Trophoblast cell (in vitro differentiated cells and primary cell): ENCODE measurements at regions not wholly inside any gene's neighbourhood (a gene's known extent, or its start where the extent isn't known, plus 50 kb on each side); places are given as distances from the start of the nearest gene placed in this dataset.

ENCODE experiments used
- DNase-seq, 2 donors: peaks; one replicate each; pipeline ENCODE4 v3.0.0-alpha.2; 2016
- H2AFZ ChIP-seq: 2 replicates; pipeline ENCODE4 v1.6.1; 2013; ENCODE audit warnings: low read length, moderate library complexity, mild to moderate bottlenecking; ENCODE audit not compliant: insufficient read depth, poor library complexity
- H2AK5ac ChIP-seq: 2 replicates; pipeline ENCODE4 v1.6.1; 2013; ENCODE audit warnings: mild to moderate bottlenecking, low read length
- H2BK120ac ChIP-seq: 2 replicates; pipeline ENCODE4 v1.6.1; 2013; ENCODE audit warnings: low read length, mild to moderate bottlenecking, moderate library complexity; ENCODE audit not compliant: insufficient read depth, poor library complexity
- H2BK12ac ChIP-seq: 2 replicates; pipeline ENCODE4 v1.6.1; 2013; ENCODE audit warnings: mild to moderate bottlenecking, low read length, moderate library complexity
- H2BK5ac ChIP-seq: 2 replicates; pipeline ENCODE4 v1.6.1; 2013; ENCODE audit warnings: low read length, low read depth, moderate library complexity, mild to moderate bottlenecking; ENCODE audit not compliant: poor library complexity
- H3K14ac ChIP-seq: 2 replicates; pipeline ENCODE4 v1.6.1; 2013; ENCODE audit warnings: mild to moderate bottlenecking, low read length
- H3K18ac ChIP-seq: 2 replicates; pipeline ENCODE4 v1.6.1; 2013; ENCODE audit warnings: mild to moderate bottlenecking, low read length
- H3K23ac ChIP-seq: 2 replicates; pipeline ENCODE4 v1.6.1; 2013; ENCODE audit warnings: low read length
- H3K27ac ChIP-seq: 2 replicates; pipeline ENCODE4 v1.5.1; 2013; ENCODE audit warnings: low read depth, mild to moderate bottlenecking, inconsistent platforms, low read length, moderate library complexity
- H3K27me3 ChIP-seq: 2 replicates; pipeline ENCODE4 v1.6.1; 2013; ENCODE audit warnings: inconsistent platforms, mild to moderate bottlenecking, low read length, moderate library complexity; ENCODE audit not compliant: insufficient read depth
- H3K36me3 ChIP-seq, 2 experiments: 1 replicate in 1 of 2; 2 replicates in 1 of 2; pipeline ENCODE4 v1.6.1; 2013; ENCODE audit warnings: low read length in 2 of 2, mild to moderate bottlenecking in 2 of 2, moderate library complexity in 1 of 2; ENCODE audit not compliant: insufficient read depth in 2 of 2, control insufficient read depth in 1 of 2
- H3K4ac ChIP-seq: 2 replicates; pipeline ENCODE4 v1.6.1; 2013; ENCODE audit warnings: low read depth, mild to moderate bottlenecking, low read length, moderate library complexity
- H3K4me1 ChIP-seq, 2 experiments: 1 replicate in 1 of 2; 2 replicates in 1 of 2; pipeline ENCODE4 v1.6.1; 2013; ENCODE audit warnings: low read length in 2 of 2, mild to moderate bottlenecking in 2 of 2, moderate library complexity in 1 of 2; ENCODE audit not compliant: insufficient read depth in 2 of 2, control insufficient read depth in 1 of 2
- H3K4me2 ChIP-seq: 2 replicates; pipeline ENCODE4 v1.6.1; 2013; ENCODE audit warnings: inconsistent platforms, mild to moderate bottlenecking, low read length, moderate library complexity
- H3K4me3 ChIP-seq: 2 replicates; pipeline ENCODE4 v1.5.1; 2013; ENCODE audit warnings: mild to moderate bottlenecking, low read depth, low read length, inconsistent platforms
- H3K79me1 ChIP-seq: one replicate; pipeline ENCODE4 v1.6.1; 2013; ENCODE audit warnings: low read length
- H3K79me2 ChIP-seq: 2 replicates; pipeline ENCODE4 v1.6.1; 2013; ENCODE audit warnings: low read length, mild to moderate bottlenecking; ENCODE audit not compliant: control insufficient read depth, insufficient read depth, poor library complexity
- H3K9ac ChIP-seq: 2 replicates; pipeline ENCODE4 v1.6.1; 2013; ENCODE audit warnings: mild to moderate bottlenecking, low read length
- H3K9me3 ChIP-seq: 2 replicates; pipeline ENCODE4 v1.6.1; 2013; ENCODE audit warnings: low read depth, mild to moderate bottlenecking, control low read depth, inconsistent platforms, low read length; ENCODE audit not compliant: insufficient read depth
- H4K12ac ChIP-seq: 2 replicates; pipeline ENCODE4 v1.6.1; 2013; ENCODE audit warnings: low read depth, mild to moderate bottlenecking, low read length, moderate library complexity
- H4K8ac ChIP-seq: 2 replicates; pipeline ENCODE4 v1.6.1; 2013; ENCODE audit warnings: low read depth, mild to moderate bottlenecking, low read length, moderate library complexity
- H4K91ac ChIP-seq: one replicate; pipeline ENCODE4 v1.6.1; 2013; ENCODE audit warnings: low read depth, mild to moderate bottlenecking, low read length, moderate library complexity
- WGBS: extraction: QIAGEN DNeasy Blood & Tissue Kit; methylation state at CpG from one replicate; pipeline ENCODE4 v1.1.7; 2013; ENCODE audit warnings: missing lambda C conversion rate; ENCODE audit not compliant: insufficient read length, insufficient coverage; ENCODE audit errors: extremely low coverage; 5-methylcytosine and 5-hydroxymethylcytosine counted together

GRCh38 chr17:54814371-54814770 lies 86.3 kb upstream of the TOM1L1 start:
- no peak overlapping the region for H3K14ac ChIP-seq
- H3K4me2 ChIP-seq = peak overlapping the region; percentile 21
- H3K36me3 ChIP-seq = no peaks in the 10 kb centered on the region
- no peak overlapping the region for H3K4me3 ChIP-seq
- H3K18ac ChIP-seq = no peak overlapping the region
- no peak overlapping the region for H3K4ac ChIP-seq
- H4K91ac ChIP-seq = peak overlapping the region; percentile 18
- no peak overlapping the region for H2BK12ac ChIP-seq
- no peak overlapping the region for H4K8ac ChIP-seq
- H2BK5ac ChIP-seq = peak overlapping the region; percentile 76
- H2BK120ac ChIP-seq = no peak overlapping the region
- no peak overlapping the region for H2AK5ac ChIP-seq
- peaks cover 8% of the 10 kb centered on the region for H3K79me1 ChIP-seq
- H3K9ac ChIP-seq = no peak overlapping the region
- H3K4me1 ChIP-seq = peaks cover 0 to 5% of the 10 kb centered on the region in 2 experiments
- no peak overlapping the region for H3K23ac ChIP-seq
- H3K27ac ChIP-seq = peak overlapping the region; percentile 86
- DNase-seq = no peak
- H3K9me3 ChIP-seq = no peaks in the 10 kb centered on the region
- H3K27me3 ChIP-seq = no peaks in the 10 kb centered on the region
- no peaks in the 10 kb centered on the region for H3K79me2 ChIP-seq
- no peak overlapping the region for H4K12ac ChIP-seq
- WGBS = no CpG with 5 or more reads among the region's 3 CpGs
- no peak overlapping the region for H2AFZ ChIP-seq

- no peak overlapping the region for H2BK120ac ChIP-seq
- no peaks in the 10 kb centered on the region for H3K27me3 ChIP-seq
- no peak overlapping the region for H4K91ac ChIP-seq
- H3K4me1 ChIP-seq = no peaks in the 10 kb centered on the region
- H2BK12ac ChIP-seq = no peak overlapping the region
- H2BK5ac ChIP-seq = no peak overlapping the region
- no peak overlapping the region for H4K8ac ChIP-seq
- no peak overlapping the region for H3K14ac ChIP-seq
- no peak overlapping the region for H3K27ac ChIP-seq
- H3K79me1 ChIP-seq = no peaks in the 10 kb centered on the region
- DNase-seq = no peak
- H2AFZ ChIP-seq = no peak overlapping the region
- no peak overlapping the region for H3K4me2 ChIP-seq
- no peak overlapping the region for H3K4me3 ChIP-seq
- H3K79me2 ChIP-seq = no peaks in the 10 kb centered on the region
- H3K9me3 ChIP-seq = peaks cover 10% of the 10 kb centered on the region
- no CpG with 5 or more reads among the region's 3 CpGs for WGBS
- no peak overlapping the region for H3K18ac ChIP-seq
- no peak overlapping the region for H3K4ac ChIP-seq
- no peak overlapping the region for H2AK5ac ChIP-seq
- no peak overlapping the region for H3K9ac ChIP-seq
- H3K23ac ChIP-seq = no peak overlapping the region
- H3K36me3 ChIP-seq = no peaks in the 10 kb centered on the region
- H4K12ac ChIP-seq = no peak overlapping the region
Observed at GRCh38 chr17:54834086-54834485, 66.6 kb upstream of the TOM1L1 start.

GRCh38 chr17:54835015-54835414 lies 65.6 kb upstream of the TOM1L1 start:
- H3K79me1 ChIP-seq = no peaks in the 10 kb centered on the region
- H3K79me2 ChIP-seq = no peaks in the 10 kb centered on the region
- H2BK5ac ChIP-seq = no peak overlapping the region
- no peak overlapping the region for H2BK120ac ChIP-seq
- no peak overlapping the region for H3K4ac ChIP-seq
- H3K27me3 ChIP-seq = no peaks in the 10 kb centered on the region
- no peak overlapping the region for H3K27ac ChIP-seq
- H4K91ac ChIP-seq = no peak overlapping the region
- H3K4me3 ChIP-seq = no peak overlapping the region
- no peak overlapping the region for H3K9ac ChIP-seq
- no peak overlapping the region for H3K18ac ChIP-seq
- H3K14ac ChIP-seq = no peak overlapping the region
- WGBS = no CpG with 5 or more reads among the region's 2 CpGs
- no peak overlapping the region for H4K12ac ChIP-seq
- H3K23ac ChIP-seq = no peak overlapping the region
- H2BK12ac ChIP-seq = no peak overlapping the region
- H4K8ac ChIP-seq = no peak overlapping the region
- peaks cover 10% of the 10 kb centered on the region for H3K9me3 ChIP-seq
- no peak overlapping the region for H2AK5ac ChIP-seq
- H3K4me1 ChIP-seq = no peaks in the 10 kb centered on the region
- H3K36me3 ChIP-seq = no peaks in the 10 kb centered on the region
- no peak for DNase-seq
- no peak overlapping the region for H3K4me2 ChIP-seq
- H2AFZ ChIP-seq = no peak overlapping the region

DNA sequence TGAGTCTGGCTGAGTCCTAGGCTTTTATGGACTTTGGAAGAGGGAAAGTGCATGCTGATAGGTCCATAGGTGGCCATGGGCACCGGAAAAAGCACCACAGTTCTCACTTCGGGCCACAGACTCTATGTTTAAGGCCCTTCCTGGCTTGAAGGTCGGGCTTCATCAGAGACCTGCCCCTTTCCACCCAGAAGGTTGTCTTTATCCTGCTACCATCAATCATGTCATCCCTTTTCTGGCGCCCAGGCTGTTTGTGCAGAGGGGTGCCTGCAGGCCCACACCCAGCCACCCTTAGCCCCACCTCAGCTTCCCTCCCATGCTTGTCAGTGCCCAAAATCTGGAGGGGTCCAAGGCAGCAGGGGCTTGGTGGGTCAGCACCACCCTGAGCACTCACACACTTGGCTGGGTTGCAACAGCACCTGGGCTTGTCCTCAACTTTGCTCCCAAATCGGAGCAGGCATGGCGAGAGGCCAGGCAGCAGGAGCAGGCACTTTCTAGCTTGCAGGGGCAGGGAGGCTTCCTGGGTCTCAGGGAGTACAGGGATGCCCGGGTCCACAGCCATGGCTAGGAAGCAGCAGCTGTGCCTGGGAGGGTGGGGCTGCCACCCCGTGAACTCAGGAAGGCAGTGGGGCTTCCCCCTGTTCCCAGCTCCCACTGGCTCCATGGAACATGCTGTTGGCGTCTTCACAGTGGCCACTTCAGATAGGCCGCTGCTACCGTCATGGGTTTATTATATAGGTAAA lies 63.8 kb upstream of the TOM1L1 start:
- no peak overlapping the region for H3K18ac ChIP-seq
- H3K4ac ChIP-seq = no peak overlapping the region
- H2BK5ac ChIP-seq = no peak overlapping the region
- no peaks in the 10 kb centered on the region for H3K79me1 ChIP-seq
- no peaks in the 10 kb centered on the region for H3K4me1 ChIP-seq
- H2AFZ ChIP-seq = no peak overlapping the region
- H3K4me3 ChIP-seq = no peak overlapping the region
- H3K4me2 ChIP-seq = no peak overlapping the region
- peaks cover 10% of the 10 kb centered on the region for H3K9me3 ChIP-seq
- no peaks in the 10 kb centered on the region for H3K36me3 ChIP-seq
- no peak for DNase-seq
- no peak overlapping the region for H2AK5ac ChIP-seq
- H3K27me3 ChIP-seq = no peaks in the 10 kb centered on the region
- no peak overlapping the region for H2BK12ac ChIP-seq
- no peak overlapping the region for H3K9ac ChIP-seq
- no peak overlapping the region for H2BK120ac ChIP-seq
- H3K79me2 ChIP-seq = no peaks in the 10 kb centered on the region
- no peak overlapping the region for H4K91ac ChIP-seq
- H4K12ac ChIP-seq = no peak overlapping the region
- no peak overlapping the region for H4K8ac ChIP-seq
- WGBS = no CpG with 5 or more reads among the region's 11 CpGs
- no peak overlapping the region for H3K14ac ChIP-seq
- H3K27ac ChIP-seq = no peak overlapping the region
- H3K23ac ChIP-seq = no peak overlapping the region
